Subcutaneous abdominal adipose tissue (tissue), 5 donors: ENCODE measurements at regions not wholly inside any gene's neighbourhood (a gene's known extent, or its start where the extent isn't known, plus 50 kb on each side); places are given as distances from the start of the nearest gene placed in this dataset.

Experiments used
- H3K27ac ChIP-seq: one replicate; pipeline ENCODE4 v1.7.0; 2013; ENCODE audit warnings: low read depth, mild to moderate bottlenecking, inconsistent platforms, low read length, moderate library complexity
- H3K27me3 ChIP-seq, 5 donors: one replicate each; pipeline ENCODE4 v1.7.0; 2013; ENCODE audit warnings: low read length in 5 of 5, inconsistent platforms in 1 of 5; ENCODE audit not compliant: control insufficient read depth in 5 of 5, insufficient read depth in 4 of 5
- H3K36me3 ChIP-seq, 5 donors: one replicate each; pipeline ENCODE4 v1.7.0; 2013; ENCODE audit warnings: low read length in 5 of 5; ENCODE audit not compliant: control insufficient read depth in 5 of 5, insufficient read depth in 5 of 5
- H3K4me1 ChIP-seq, 5 donors: one replicate each; pipeline ENCODE4 v1.7.0; 2013; ENCODE audit warnings: low read length in 5 of 5, mild to moderate bottlenecking in 3 of 5, moderate library complexity in 1 of 5; ENCODE audit not compliant: control insufficient read depth in 5 of 5, insufficient read depth in 5 of 5
- H3K4me3 ChIP-seq, 5 donors: one replicate each; pipeline ENCODE4 v1.7.0; 2013; ENCODE audit warnings: low read length in 5 of 5, low read depth in 1 of 5
- H3K9ac ChIP-seq, 5 donors: one replicate each; pipeline ENCODE4 v1.7.0; 2013; ENCODE audit warnings: low read length in 5 of 5, mild to moderate bottlenecking in 4 of 5, moderate library complexity in 3 of 5
- H3K9me3 ChIP-seq, 5 donors: one replicate each; pipeline ENCODE4 v1.7.0; 2013; ENCODE audit warnings: low read length in 5 of 5; ENCODE audit not compliant: control insufficient read depth in 5 of 5
- donor health status: healthy.
- donor health status: healthy.
- donor health status: healthy.
- donor health status: healthy.
- donor health status: healthy.

DNA sequence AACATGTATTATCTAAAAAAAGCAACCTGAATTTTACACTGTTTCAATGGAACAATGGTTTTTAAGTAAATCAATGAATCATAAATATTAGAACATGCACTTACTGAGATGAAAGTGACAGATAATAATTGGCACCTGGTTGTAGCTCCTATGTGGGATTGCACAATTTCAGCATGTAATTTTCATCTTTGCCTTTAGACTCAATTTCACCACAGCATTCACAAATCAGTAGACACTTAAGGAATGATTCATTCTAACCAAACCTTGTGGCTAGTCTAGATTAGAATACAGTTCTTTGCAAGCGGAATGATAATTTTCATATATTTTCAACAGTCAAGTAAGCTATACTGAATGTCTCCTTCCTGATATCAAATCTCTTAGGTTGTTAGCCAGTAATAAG is 853.4 kb downstream of the KCNT2 start:
- no peaks in the 10 kb centered on the region for H3K9me3 ChIP-seq
- no peak overlapping the region for H3K27ac ChIP-seq
- no peak overlapping the region for H3K9ac ChIP-seq
- no peaks in the 10 kb centered on the region for H3K36me3 ChIP-seq
- H3K4me1 ChIP-seq: no peaks in the 10 kb centered on the region
- no peaks in the 10 kb centered on the region for H3K27me3 ChIP-seq
- H3K4me3 ChIP-seq: no peak overlapping the region

DNA sequence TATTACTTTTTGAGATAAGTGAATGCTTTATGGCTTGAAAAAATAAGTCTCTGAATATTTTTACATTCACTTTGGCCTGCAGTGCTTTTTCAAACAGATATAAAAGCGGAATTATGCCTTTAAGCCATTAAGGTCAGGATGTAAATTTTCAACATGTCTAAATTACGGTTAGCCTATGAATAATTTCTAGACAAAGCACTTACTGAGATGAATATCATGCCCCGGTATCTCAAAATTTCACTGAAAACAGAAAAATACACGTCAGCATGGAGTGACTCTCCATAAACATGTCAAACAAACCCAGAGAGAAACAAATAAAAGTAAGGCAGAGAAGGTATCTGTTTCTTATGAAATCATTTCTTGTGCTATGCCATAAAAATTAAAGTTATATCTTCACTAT is 853.9 kb downstream of the KCNT2 start:
- Histone ChIP-seq H3K4me3 (no peak overlapping the region), H3K27ac (no peak overlapping the region), H3K9ac (no peak overlapping the region), H3K27me3 (no peaks in the 10 kb centered on the region), H3K4me1 (no peaks in the 10 kb centered on the region), H3K36me3 (no peaks in the 10 kb centered on the region), H3K9me3 (no peaks in the 10 kb centered on the region)

DNA sequence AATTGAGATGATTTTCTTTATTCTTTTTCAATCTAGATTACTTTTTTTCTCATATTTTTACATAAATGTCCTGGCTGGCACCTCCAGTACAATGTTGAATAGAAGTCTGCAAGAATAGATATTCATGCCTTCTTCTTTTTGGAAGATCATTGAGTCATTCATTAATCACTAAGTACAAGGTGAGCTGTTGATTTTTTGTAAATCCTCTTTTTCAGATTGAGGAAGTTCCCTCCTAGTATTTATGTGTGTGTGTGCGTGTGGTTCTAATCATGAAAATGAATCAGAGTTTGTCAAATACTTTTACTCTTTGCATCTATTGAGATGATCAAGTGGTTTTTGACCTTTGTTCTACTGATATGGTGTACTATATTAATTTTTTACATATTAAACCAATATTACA is 859.3 kb downstream of the KCNT2 start:
- H3K4me3 ChIP-seq: no peak overlapping the region
- no peaks in the 10 kb centered on the region for H3K36me3 ChIP-seq
- H3K27ac ChIP-seq: no peak overlapping the region
- no peaks in the 10 kb centered on the region for H3K4me1 ChIP-seq
- H3K27me3 ChIP-seq: no peaks in the 10 kb centered on the region
- H3K9me3 ChIP-seq: peaks cover 0 to 4% (median 0%) of the 10 kb centered on the region in 5 donors
- no peak overlapping the region for H3K9ac ChIP-seq

DNA sequence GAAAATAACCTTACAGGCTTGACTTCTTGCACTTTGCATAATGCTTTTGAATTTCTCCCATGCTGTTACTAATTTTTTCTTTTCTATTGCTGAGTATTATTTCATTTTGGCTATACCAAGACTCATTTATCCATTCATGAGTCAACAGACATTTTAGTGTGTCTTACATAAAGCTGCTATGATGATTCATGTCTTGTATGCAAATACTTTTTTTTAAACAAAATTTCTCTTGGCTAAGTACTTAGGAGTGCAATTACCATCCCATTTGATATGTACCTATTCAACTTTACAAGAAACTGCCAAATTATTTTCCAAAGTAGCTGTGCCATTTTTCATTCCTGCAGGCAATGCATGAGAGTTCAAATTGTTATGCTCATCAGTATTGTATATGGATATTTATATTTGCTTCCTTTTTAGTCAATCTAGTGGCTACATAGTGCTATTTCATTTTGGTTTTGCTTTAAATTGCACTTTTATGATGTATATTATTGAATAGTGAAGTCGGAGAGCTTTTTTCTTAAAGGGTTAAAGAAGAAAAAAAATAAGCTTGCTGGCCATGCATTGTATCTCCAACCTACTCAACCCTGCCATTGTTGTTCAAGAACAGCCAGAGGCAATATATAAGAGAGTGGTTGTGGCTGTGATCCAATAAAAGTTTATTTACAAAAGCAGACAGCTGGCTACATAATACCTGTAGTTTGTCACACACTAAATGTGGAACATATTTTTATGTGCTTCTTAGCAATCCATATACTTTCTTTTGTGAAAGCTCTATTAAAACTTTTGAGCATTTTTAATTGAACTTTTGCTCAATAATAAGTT is 862.8 kb downstream of the KCNT2 start:
- Histone ChIP-seq H3K4me3 (no peak overlapping the region), H3K27me3 (no peaks in the 10 kb centered on the region), H3K36me3 (no peaks in the 10 kb centered on the region), H3K4me1 (no peaks in the 10 kb centered on the region), H3K27ac (no peak overlapping the region), H3K9ac (no peak overlapping the region), H3K9me3 (peaks cover 0 to 6% (median 0%) of the 10 kb centered on the region in 5 donors)

DNA sequence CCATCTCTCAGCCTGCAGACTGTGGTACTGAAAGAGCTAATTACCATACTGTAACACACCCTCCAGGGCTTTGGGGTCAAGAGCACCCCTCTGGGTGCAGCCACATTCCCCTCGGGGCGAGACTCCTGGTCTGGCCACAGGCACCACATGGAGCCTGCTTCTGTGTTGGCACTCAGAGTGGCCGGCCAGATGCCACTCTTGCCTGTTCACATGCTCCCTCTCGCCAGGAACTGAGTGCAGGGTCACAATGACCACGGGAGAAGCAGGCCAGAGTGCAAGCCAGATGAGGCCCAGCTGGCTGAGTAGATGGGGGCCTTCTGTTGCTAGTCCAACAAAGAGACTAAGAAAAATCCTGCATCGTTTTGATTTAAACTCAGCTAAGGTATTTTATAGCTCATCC is 864.0 kb downstream of the KCNT2 start:
- Histone ChIP-seq H3K9me3 (peaks cover 0 to 6% (median 0%) of the 10 kb centered on the region in 5 donors), H3K36me3 (no peaks in the 10 kb centered on the region), H3K27me3 (no peaks in the 10 kb centered on the region), H3K27ac (no peak overlapping the region), H3K9ac (no peak overlapping the region), H3K4me3 (no peak overlapping the region), H3K4me1 (no peaks in the 10 kb centered on the region)

DNA sequence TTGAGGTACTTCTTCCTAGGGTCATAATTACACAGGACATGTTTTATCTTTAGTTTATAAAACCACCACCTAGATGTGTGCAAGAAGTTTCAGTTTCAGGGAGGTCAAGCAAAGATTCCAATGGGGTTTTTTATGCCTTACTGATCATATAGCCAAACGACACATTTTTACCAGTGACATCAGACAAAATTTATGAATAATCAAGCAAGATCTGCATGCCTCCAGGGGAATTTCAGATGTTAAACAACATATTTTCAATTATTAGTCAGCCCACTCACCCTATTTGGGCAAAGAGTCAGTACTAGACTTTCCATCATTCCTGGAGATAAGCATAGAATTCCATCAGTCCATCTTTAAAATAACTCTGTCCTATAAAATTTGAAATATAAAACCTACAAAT is 867.4 kb downstream of the KCNT2 start:
- Histone ChIP-seq H3K4me3 (no peak overlapping the region), H3K27ac (no peak overlapping the region), H3K9ac (no peak overlapping the region), H3K36me3 (no peaks in the 10 kb centered on the region), H3K27me3 (no peaks in the 10 kb centered on the region), H3K4me1 (no peaks in the 10 kb centered on the region), H3K9me3 (peaks cover 0 to 6% (median 0%) of the 10 kb centered on the region in 5 donors)

DNA sequence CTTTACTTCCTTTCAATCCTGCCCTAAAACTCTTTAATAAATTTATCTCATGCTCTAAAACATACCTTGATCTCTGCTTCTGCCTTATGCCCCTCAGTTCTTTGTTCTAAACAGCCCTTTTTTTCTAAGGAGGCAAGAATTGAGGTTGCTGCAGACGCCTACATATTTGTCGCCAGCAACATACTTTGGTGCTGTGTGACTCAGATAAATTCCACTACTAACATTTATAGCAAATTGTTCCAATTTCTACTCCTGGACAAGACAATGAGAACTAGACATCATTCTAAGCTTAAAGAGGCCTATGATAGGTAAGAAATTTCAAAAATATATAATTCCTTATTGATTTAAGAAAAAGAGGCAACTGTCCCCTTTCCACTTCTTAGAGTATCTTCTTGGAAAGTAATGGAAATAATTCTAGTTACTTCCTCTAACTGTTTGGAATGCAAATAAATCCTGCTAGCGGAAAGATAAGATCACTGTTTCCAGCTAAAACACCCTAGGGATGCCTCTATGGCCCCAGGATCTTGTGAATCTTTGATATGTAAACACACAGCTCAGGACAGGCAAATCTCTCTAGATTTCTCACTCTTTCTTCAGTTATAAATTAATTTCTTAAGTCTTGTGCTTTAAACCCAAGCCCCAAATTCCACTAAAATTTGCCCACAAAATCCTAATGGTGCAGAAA is 869.1 kb downstream of the KCNT2 start:
- Histone ChIP-seq H3K9me3 (peaks cover 0 to 3% (median 0%) of the 10 kb centered on the region in 5 donors), H3K4me3 (no peak overlapping the region), H3K36me3 (no peaks in the 10 kb centered on the region), H3K27ac (no peak overlapping the region), H3K9ac (no peak overlapping the region), H3K27me3 (no peaks in the 10 kb centered on the region), H3K4me1 (no peaks in the 10 kb centered on the region)

DNA sequence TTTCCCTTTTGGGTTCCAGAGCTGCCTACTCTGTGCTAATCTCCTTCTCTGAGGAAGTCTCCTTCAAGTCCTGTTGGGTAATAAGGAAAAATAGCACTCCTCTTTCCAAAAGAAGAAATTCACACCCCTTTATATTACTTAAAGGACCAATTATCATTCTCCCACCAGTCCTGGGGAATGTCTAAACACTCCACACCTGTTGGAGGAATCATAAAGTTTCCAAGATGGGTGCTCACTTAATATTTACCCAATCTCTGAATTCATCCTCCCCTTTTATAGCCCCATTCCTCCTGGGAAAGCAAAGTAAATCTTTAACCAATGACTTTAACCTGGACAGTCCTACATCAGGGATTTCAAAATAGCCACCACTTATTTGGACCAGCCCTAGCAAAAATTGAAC is 873.1 kb downstream of the KCNT2 start:
- Histone ChIP-seq H3K4me1 (no peaks in the 10 kb centered on the region), H3K36me3 (no peaks in the 10 kb centered on the region), H3K4me3 (no peak overlapping the region), H3K27ac (no peak overlapping the region), H3K9ac (no peak overlapping the region), H3K9me3 (no peaks in the 10 kb centered on the region), H3K27me3 (no peaks in the 10 kb centered on the region)

DNA sequence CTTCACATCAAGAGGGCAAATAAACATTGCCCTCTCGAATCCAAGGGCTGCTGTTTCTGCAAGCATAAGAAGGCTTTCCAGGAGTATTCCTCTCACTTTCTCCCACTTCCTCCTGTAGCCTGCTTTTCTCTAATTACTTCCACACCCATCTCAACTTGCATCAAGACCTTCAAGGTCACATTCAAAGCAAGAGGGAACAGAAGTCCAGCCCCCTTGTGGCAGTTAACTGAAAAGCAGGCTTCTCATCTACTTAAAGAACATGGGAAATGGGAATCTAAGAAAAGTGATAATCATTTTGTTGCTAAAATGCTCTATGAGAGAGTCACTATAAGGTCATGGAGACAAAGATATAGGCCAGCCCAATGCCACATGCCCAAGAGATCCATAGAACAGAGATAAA is 874.4 kb downstream of the KCNT2 start:
- H3K27me3 ChIP-seq: no peaks in the 10 kb centered on the region
- no peak overlapping the region for H3K27ac ChIP-seq
- H3K4me1 ChIP-seq: no peaks in the 10 kb centered on the region
- no peaks in the 10 kb centered on the region for H3K9me3 ChIP-seq
- H3K9ac ChIP-seq: no peak overlapping the region
- H3K36me3 ChIP-seq: no peaks in the 10 kb centered on the region
- no peak overlapping the region for H3K4me3 ChIP-seq

DNA sequence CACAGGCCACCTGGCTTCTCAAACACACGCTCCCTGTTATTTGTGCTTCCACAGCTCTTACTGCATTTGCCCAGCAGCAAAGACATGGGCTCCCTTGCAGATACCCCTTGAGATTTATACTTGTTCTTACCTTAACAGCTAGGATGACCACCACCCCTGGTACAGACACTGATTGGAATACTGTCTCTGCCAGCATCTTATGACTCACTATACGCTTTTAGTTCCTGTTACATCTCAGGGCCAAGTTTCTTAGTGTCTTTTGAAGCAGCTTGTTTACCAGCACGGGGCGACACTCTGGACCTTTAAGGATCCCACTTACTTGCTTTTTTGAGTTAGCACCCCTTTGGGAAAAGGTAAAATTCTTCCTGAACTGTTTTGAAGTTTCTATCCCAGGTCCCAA is 874.8 kb downstream of the KCNT2 start:
- no peak overlapping the region for H3K27ac ChIP-seq
- no peaks in the 10 kb centered on the region for H3K36me3 ChIP-seq
- no peaks in the 10 kb centered on the region for H3K4me1 ChIP-seq
- no peak overlapping the region for H3K9ac ChIP-seq
- no peaks in the 10 kb centered on the region for H3K27me3 ChIP-seq
- no peak overlapping the region for H3K4me3 ChIP-seq
- no peaks in the 10 kb centered on the region for H3K9me3 ChIP-seq
